HEK293 (cell line): ENCODE measurements at regions not wholly inside any gene's neighbourhood (a gene's known extent, or its start where the extent isn't known, plus 50 kb on each side); places are given as distances from the start of the nearest gene placed in this dataset.

ENCODE experiments used
- CTCF ChIP-seq: fragments of 450-650 bp; formaldehyde crosslinking; IDR thresholded peaks from 2 replicates; pipeline ENCODE4 v1.5.1; 2016; ENCODE audit warnings: missing biosample characterization, missing genetic modification characterization
- ZBTB21 ChIP-seq: fragments of 450-650 bp; formaldehyde crosslinking; IDR thresholded peaks from 2 replicates; pipeline ENCODE4 v1.5.1; 2017; ENCODE audit warnings: missing biosample characterization, missing genetic modification characterization
- ZBTB8A ChIP-seq: fragments of 450-650 bp; formaldehyde crosslinking; IDR thresholded peaks from 2 replicates; pipeline ENCODE4 v1.5.1; 2016; ENCODE audit warnings: missing biosample characterization, missing genetic modification characterization
- ZNF311 ChIP-seq: fragments of 450-650 bp; formaldehyde crosslinking; IDR thresholded peaks from 2 replicates; pipeline ENCODE4 v1.5.1; 2017; ENCODE audit warnings: missing biosample characterization, missing genetic modification characterization, borderline replicate concordance
- ZNF561 ChIP-seq: fragments of 450-650 bp; IDR thresholded peaks from 2 replicates; pipeline ENCODE4 v1.5.1; 2018; ENCODE audit warnings: missing biosample characterization, missing genetic modification characterization, borderline replicate concordance

- TF ChIP-seq ZBTB8A (no peak), CTCF (tag by site-specific recombination) (no peak), ZNF311 (tag by site-specific recombination) (no peak), ZBTB21 (no peak), ZNF561 (tag by site-specific recombination) (no peak)
Measured at GRCh38 chr15:98154863-98155262, 194.4 kb downstream of the ARRDC4 start.
